ENCODE measurements at regions not wholly inside any gene's neighbourhood (a gene's known extent, or its start where the extent isn't known, plus 50 kb on each side); places are given as distances from the start of the nearest gene placed in this dataset.
A peak's percentile ranks its signal among the peaks of the same experiment; 100 is the strongest.

GRCh38 chr2:17380003-17380402 lies 138.2 kb downstream of the RAD51AP2 start (continued):
- TF ChIP-seq ZNF462 (CRISPR knock-in tag; IDR thresholded peaks at IDR 0.05): no peak
- no peak for TF ChIP-seq POLR2AphosphoS5 (IDR thresholded peaks at IDR 0.05; ENCODE audit: low read depth)
- no peak for TF ChIP-seq ZNF331 (CRISPR knock-in tag; IDR thresholded peaks at IDR 0.05; ENCODE audit: low read depth)
- TF ChIP-seq STAT1 (IDR thresholded peaks at IDR 0.05; ENCODE audit: unreplicated experiment): no peak

DNA sequence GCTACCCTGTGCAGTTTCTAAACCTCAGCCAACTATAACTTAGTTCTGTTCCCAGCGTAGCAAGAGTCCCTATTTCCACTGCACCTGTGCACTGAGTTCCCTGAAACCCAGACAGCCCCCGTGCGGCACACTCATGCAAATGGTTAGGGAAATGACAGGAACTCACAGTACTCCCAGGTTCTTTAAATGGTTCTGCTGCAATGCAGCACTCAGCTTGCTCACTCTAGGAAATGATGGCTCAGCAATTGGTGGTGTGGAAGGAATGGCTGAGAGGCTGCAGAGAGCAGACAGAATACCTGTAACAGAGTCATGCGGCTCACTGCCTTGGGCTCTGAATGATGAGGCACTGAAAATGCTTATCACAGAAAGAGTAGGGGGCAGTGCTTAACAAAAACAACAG lies 143.0 kb downstream of the RAD51AP2 start:
- Histone ChIP-seq H3F3A (replicated peaks; ENCODE audit: low read depth) (no peaks in the 10 kb centered on the region), H4K20me1 (replicated peaks; ENCODE audit: insufficient read depth) (no peaks in the 10 kb centered on the region), H2AFZ (peak overlapping the region; percentile 85), H3K27me3 (ENCODE audit: insufficient read depth) (no peaks in the 10 kb centered on the region), H3K36me3 (ENCODE audit: insufficient read depth) (no peaks in the 10 kb centered on the region), H3K79me2 (replicated peaks; ENCODE audit: insufficient read depth) (no peaks in the 10 kb centered on the region), H3K4me3 (no peak overlapping the region), H3K4me1 (ENCODE audit: insufficient read depth) (peaks cover 8% of the 10 kb centered on the region), H3K9me2 (ENCODE audit: insufficient read depth) (no peaks in the 10 kb centered on the region), H3K4me2 (no peak overlapping the region), H3K27ac (ENCODE audit: low read depth) (no peak overlapping the region)
- Mint-ChIP-seq H3K9me3 (peaks cover 7% of the 10 kb centered on the region), H3K4me3 (no peak overlapping the region), H3K4me1 (peaks cover 8% of the 10 kb centered on the region), H3K27ac (no peak overlapping the region; the same call in 1 of the 2 replicates), H3K27me3 (ENCODE audit: insufficient read depth, low read depth, poor library complexity) (no peaks in the 10 kb centered on the region), H3K36me3 (ENCODE audit: low read depth) (no peaks in the 10 kb centered on the region)
- ATAC-seq (peak; percentile 59), DNase-seq (ENCODE audit: low spot score) (peak; percentile 8)
- TF ChIP-seq EZH2phosphoT487 (IDR thresholded peaks at IDR 0.05; ENCODE audit: unreplicated experiment) (no peak), STAT1 (IDR thresholded peaks at IDR 0.05; ENCODE audit: unreplicated experiment) (no peak), CREB1 (CRISPR knock-in tag; IDR thresholded peaks at IDR 0.05; ENCODE audit: low read depth) (no peak), ZNF462 (CRISPR knock-in tag; IDR thresholded peaks at IDR 0.05) (no peak), ZNF114 (CRISPR knock-in tag; IDR thresholded peaks at IDR 0.05) (no peak)

Measured in GM23338 (cell line).